ENCODE measurements at regions not wholly inside any gene's neighbourhood (a gene's known extent, or its start where the extent isn't known, plus 50 kb on each side); places are given as distances from the start of the nearest gene placed in this dataset.

GRCh38 chr11:127866109-127866508 is 721.2 kb downstream of the ETS1 start:
- no peak for DNase-seq
- H3K27ac ChIP-seq = no peak overlapping the region

GRCh38 chr11:127864861-127865260 is 722.5 kb downstream of the ETS1 start:
- H3K27me3 ChIP-seq = no peaks in the 10 kb centered on the region
- H3K9me3 ChIP-seq = no peaks in the 10 kb centered on the region
- intact Hi-C loops (cut with DNase I; ENCODE audit: low total_unique reads) = no loop called here
- no peaks in the 10 kb centered on the region for H3K4me1 ChIP-seq
- no peak for DNase-seq
- TF ChIP-seq CTCF (IDR thresholded peaks at IDR 0.05) = no peak
- H3K36me3 ChIP-seq = no peaks in the 10 kb centered on the region
- H3K4me3 ChIP-seq = no peak overlapping the region
- no peak overlapping the region for H3K27ac ChIP-seq

More at GRCh38 chr11:127866109-127866508, 721.2 kb downstream of the ETS1 start:
- Histone ChIP-seq H3K27me3 (no peaks in the 10 kb centered on the region), H3K4me3 (no peak overlapping the region), H3K36me3 (no peaks in the 10 kb centered on the region), H3K9me3 (no peaks in the 10 kb centered on the region), H3K4me1 (no peaks in the 10 kb centered on the region)
- intact Hi-C loops (cut with DNase I; ENCODE audit: low total_unique reads) = no loop called here
- TF ChIP-seq CTCF (IDR thresholded peaks at IDR 0.05) = no peak

GRCh38 chr11:127862406-127862805 is 725.0 kb downstream of the ETS1 start:
- intact Hi-C loops (cut with DNase I; ENCODE audit: low total_unique reads) = no loop called here
- Histone ChIP-seq H3K4me3 (no peak overlapping the region), H3K27me3 (no peaks in the 10 kb centered on the region), H3K27ac (no peak overlapping the region), H3K9me3 (no peaks in the 10 kb centered on the region), H3K4me1 (no peaks in the 10 kb centered on the region), H3K36me3 (no peaks in the 10 kb centered on the region)
- TF ChIP-seq CTCF (IDR thresholded peaks at IDR 0.05) = no peak
- DNase-seq = no peak

GRCh38 chr11:127859941-127860354 is 727.4 kb downstream of the ETS1 start:
- Histone ChIP-seq H3K4me1 (no peaks in the 10 kb centered on the region), H3K36me3 (no peaks in the 10 kb centered on the region), H3K27me3 (no peaks in the 10 kb centered on the region), H3K27ac (no peak overlapping the region), H3K9me3 (no peaks in the 10 kb centered on the region), H3K4me3 (no peak overlapping the region)
- TF ChIP-seq CTCF (IDR thresholded peaks at IDR 0.05) = no peak
- DNase-seq = no peak
- intact Hi-C loops (cut with DNase I; ENCODE audit: low total_unique reads) = no loop called here

GRCh38 chr11:127844876-127845275 is 742.5 kb downstream of the ETS1 start:
- no peak for DNase-seq
- intact Hi-C loops (cut with DNase I; ENCODE audit: low total_unique reads) = no loop called here
- H3K27me3 ChIP-seq = no peaks in the 10 kb centered on the region
- H3K4me3 ChIP-seq = no peak overlapping the region
- no peak overlapping the region for H3K27ac ChIP-seq
- TF ChIP-seq CTCF (IDR thresholded peaks at IDR 0.05) = no peak
- no peaks in the 10 kb centered on the region for H3K36me3 ChIP-seq
- no peaks in the 10 kb centered on the region for H3K9me3 ChIP-seq
- no peaks in the 10 kb centered on the region for H3K4me1 ChIP-seq

All from tibial artery (tissue), 4 donors.